NCI-H2171 (cell line): ENCODE measurements at regions not wholly inside any gene's neighbourhood (a gene's known extent, or its start where the extent isn't known, plus 50 kb on each side); places are given as distances from the start of the nearest gene placed in this dataset.

Source experiments
- DNase-seq: peaks from one replicate; lab custom pipeline; 2025; lab: John Stamatoyannopoulos, UW

DNA sequence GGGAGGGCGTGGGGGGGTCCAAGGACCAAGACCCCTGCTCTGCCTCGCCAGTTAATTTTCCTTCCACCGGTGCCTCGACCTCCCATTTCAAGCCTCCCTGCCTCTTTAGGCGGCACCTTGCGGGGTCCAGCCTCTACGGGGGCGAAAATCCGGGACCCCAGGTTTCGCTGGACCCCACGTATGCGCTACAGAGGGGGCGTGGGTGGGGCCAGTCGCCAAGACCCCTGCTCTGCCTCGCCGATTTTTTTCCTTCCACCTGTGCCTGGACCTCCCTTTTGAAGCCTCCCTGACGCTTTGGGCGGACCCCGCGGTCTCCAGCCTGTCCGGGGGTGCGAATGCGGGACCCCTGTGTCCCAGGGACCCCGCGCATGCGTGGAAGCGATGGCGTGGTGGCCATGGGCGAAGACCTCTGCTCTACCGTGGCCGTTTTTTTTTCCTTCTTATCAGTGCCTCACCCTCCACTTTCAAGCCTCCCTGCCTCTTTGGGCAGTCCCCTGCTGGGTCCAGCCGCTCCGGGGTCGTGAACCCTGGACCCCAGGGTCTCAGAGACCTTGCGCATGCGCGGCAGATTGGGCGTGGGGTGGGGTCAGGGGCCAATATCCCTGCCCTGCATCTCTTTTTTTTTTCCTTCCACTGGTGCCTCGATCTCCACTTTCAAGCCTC, 324.2 kb downstream of the ALG10 start:
- DNase-seq, result no peak

DNA sequence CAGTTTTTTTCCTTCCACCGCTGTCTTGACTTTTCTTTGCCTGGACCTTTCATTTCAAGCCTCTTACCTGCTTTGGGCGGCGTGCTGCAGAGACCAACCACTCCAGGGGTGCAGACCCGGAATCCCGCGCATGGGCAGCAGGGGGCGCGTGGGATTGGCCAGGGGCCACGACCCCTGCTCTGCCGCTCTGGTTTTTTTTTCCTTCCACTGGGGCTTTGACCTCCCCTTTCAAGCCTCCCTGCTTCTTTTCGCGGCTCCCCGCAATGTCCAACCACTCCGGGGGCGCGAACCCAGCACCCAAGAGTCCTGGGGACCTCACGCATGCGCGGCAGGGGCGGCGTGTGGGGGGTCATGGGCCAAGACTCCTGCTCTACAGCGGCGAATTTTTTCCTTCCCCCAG, 325.1 kb downstream of the ALG10 start:
- no peak for DNase-seq

- no peak for DNase-seq
Measured at GRCh38 chr12:34348064-34348463, 325.8 kb downstream of the ALG10 start.

GRCh38 chr12:34348836-34349672, 326.8 kb downstream of the ALG10 start:
- DNase-seq, result no peak

- no peak for DNase-seq
Measured at GRCh38 chr12:34349673-34349961, 327.3 kb downstream of the ALG10 start.

GRCh38 chr12:34350092-34351041, 328.1 kb downstream of the ALG10 start:
- DNase-seq, result no peak

DNA sequence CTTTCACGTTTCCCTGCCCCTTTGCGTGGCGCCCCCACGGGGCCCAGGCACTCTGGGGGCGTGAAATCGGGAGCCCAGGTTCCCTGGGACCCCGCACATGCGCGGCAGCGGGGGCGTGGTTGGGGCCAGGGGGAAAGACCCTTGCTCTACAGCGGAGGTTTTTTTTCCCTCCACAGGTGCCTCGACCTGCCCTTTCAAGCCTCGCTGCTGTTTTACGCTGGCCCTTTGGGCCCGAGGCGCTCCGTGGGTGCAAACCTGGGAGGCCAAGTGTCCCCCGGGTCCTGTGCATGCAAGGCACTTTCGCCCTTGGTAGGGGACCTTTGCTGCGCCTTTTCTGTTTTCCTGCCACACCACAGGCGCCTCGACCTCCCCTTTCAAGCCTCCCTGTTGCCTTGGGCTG, 329.8 kb downstream of the ALG10 start:
- no peak for DNase-seq

DNA sequence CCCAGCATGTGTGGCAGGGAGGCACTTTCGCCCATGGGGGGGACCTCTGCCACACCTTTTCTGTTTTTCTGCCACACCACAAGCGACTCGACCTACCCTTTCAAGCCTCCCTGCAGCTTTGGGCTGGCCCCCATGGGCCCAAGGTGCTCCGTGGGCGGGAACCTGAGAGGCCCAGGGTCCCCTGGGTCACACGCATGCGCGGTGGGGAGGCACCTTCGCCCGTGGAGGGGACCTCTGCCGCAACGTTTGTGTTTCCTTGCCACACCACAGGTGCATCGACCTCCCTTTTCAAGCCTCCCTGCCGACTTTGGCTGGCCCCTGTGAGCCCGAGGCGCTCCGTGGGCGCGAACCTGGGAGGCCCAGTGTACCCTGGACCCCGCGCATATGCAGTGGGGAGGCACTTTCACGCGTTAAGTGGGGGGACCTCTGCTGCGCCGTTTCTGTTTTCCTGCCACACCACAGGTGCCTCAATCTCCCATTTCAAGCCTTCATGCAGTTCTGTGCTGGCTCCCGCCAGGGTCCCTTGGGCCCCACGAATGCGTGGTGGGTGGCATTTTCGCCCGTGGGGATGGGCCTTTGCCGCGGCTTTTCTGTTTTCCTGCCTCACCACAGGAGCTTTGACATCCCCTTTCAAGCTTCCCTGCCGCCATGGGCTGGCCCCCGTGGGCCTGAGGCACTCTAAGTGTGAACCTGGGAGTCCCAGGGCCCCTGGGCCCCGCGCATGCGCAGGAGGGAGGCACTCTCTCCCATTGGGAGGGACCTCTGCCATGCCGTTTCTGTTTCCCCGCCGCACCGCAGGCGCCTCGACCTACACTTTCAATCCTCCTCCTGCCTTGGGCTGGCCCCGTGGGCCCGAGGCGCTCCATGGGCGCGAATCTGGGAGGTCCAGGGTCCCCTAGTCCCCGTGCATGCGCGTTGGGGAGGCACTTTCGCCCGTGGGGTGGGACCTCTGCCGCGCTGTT, 332.2 kb downstream of the ALG10 start:
- no peak for DNase-seq

- no peak for DNase-seq
Measured at GRCh38 chr12:34356233-34356987, 334.1 kb downstream of the ALG10 start.

- DNase-seq, result no peak
Measured at GRCh38 chr12:34357791-34358190, 335.5 kb downstream of the ALG10 start.

DNA sequence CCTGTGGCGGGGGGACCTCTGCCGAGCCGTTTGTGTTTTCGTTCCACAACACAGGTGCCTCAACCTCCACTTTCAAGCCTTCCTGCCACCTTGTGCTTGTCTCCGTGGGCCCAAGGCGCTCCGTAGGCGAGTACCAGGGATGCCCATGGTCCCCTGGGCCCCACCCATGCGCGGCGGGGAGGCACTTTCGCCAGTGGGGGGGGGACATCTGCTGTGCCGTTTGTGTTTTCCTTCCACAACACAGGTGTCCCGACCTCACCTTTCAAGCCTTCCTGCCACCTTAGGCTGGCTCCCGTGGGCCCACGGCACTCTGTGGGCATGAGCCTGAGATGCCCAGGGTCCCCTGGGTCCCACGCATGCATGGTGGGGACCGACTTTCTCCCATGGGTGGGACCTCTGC, 335.9 kb downstream of the ALG10 start:
- DNase-seq, result no peak

DNA sequence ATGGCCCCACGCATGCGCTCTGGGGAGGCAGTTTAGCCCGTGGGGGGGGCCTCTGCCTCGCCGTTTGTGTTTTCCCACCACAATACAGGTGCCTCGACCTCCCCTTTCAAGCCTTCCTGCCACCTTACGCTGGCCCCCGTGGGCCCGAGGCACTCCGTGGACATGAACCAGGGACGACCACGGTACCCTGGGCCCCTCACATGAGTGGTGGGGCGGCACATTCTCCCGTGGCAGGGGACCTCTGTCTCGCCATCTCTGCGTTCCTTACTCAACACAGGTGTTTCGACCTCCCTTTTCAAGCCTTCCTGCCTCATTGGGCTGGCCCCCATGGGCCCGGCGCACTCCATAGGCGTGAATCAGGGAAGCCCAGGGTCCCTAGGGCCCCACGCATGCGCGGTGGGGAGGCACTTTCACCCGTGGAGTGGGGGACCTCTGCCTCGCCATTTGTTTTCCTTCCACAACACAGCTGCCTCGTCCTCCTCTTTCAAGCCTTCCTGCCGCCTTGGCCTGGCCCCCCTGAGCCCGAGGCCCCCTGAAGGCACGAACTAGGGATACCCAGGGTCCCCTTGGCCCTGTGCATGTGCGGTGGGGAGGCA, 339.5 kb downstream of the ALG10 start:
- DNase-seq, result no peak

- DNase-seq, result no peak
Measured at GRCh38 chr12:34363050-34363673, 340.9 kb downstream of the ALG10 start.

DNA sequence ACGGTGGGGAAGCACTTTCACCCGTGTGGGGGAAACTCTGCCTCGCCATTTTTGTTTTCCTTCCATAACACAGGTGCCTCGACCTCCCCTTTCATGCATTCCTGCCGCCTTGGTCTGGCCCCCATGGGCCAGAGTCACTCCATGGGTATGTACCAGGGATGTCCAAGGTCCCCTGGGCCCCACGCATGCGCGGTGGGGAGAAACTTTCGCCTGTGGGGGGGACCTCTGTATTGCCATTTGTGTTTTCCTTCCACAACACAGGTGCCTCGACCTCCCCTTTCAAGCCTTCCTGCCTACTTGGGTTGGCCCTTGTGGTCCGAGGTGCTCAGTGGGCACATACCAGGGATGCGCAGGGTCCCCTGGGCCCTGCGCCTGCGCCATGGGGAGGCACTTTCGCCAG, 345.8 kb downstream of the ALG10 start:
- DNase-seq, result no peak

- DNase-seq, result no peak
Measured at GRCh38 chr12:34371050-34371449, 348.8 kb downstream of the ALG10 start.

DNA sequence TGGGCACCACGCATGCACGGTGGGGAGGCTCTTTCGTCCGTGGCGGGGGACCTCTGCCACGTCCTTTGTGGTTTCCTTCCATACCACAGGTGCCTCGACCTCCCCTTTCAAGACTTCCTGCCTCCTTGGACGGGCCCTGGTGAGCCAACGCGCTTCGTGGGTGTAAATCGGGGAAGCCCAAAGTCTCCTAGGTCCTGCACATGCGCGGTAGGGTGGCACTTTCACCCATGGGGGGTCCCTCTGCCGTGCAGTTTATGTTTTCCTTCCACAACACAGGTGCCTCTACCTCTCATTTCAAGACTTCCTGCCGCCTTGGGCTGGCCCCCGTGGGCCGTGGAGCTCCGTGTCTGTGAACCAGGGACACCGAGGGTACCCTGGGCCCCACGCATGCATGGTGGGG, 349.7 kb downstream of the ALG10 start:
- DNase-seq, result no peak

- DNase-seq, result no peak
Measured at GRCh38 chr12:34373926-34374325, 351.6 kb downstream of the ALG10 start.

DNA sequence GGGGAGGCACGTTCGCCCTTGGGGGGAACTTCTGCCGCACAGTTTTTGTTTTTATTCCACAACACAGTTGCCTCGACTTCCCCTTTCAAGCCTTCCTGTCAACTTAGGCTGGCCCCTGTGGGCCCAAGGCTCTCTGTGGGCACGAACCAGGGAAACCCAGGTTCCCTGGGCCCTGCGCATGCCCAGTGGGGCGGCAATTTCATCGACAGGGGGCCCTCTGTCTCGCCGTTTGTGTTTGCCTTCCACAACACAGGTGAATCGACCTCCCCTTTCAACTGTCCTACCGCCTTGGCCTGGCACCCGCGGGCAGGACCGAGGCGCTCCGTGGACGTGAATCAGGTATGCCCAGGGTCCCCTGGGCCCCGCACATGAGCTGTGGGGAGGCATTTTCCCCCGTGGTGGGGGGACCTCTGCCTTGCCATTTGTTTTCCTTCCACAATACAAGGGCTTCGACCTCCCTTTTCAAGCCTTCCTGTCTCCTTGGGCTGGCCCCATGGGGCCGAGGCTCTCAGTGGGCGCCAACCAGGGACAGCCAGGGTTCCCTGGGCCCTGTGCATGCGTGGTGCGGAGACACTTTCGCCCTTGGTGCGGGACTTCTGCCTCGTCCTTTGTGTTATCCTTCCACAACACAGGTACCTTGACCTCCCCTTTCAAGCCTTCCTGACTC, 354.0 kb downstream of the ALG10 start:
- DNase-seq, result no peak
